ENCODE measurements at regions not wholly inside any gene's neighbourhood (a gene's known extent, or its start where the extent isn't known, plus 50 kb on each side); places are given as distances from the start of the nearest gene placed in this dataset.

DNA sequence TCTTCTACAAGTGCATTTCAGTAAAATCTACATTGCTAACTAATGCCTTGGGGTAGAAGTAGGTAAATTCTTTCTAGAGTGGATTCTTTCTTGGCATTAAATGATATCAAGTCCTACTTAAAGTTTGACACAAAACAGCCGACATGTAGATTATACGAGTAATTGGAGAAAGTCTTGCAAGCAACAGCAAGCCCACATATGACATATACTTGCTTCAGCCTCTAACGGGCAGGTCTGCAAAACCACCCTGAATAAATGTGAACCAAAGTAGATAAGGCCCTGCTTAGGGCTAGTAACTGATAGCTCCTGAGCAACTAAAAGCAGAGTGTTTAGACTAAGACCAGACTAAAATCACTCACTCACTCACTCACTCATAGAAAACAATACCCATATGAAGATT, 203.2 kb downstream of the LTN1 start:
- TF ChIP-seq POLR2A (conservative IDR thresholded peaks at IDR 0.05): no peak
- TF ChIP-seq ZNF431 (CRISPR knock-in tag; IDR thresholded peaks at IDR 0.05): no peak
- TF ChIP-seq ZNF253 (CRISPR knock-in tag; conservative IDR thresholded peaks at IDR 0.05): no peak
- TF ChIP-seq RNF2 (IDR thresholded peaks at IDR 0.05): no peak
- TF ChIP-seq TCFL5 (CRISPR knock-in tag; conservative IDR thresholded peaks at IDR 0.05): no peak
